ENCODE measurements at regions not wholly inside any gene's neighbourhood (a gene's known extent, or its start where the extent isn't known, plus 50 kb on each side); places are given as distances from the start of the nearest gene placed in this dataset.

- no peaks in the 10 kb centered on the region for H4K20me1 ChIP-seq (ENCODE audit: low read length)
- no peak overlapping the region for H3K4me2 ChIP-seq (ENCODE audit: low read length)
- no peak overlapping the region for H3K27ac ChIP-seq (ENCODE audit: low read length)
- ChIA-PET POLR2A (ENCODE audit: unreplicated experiment) (no interaction called here), CTCF (no interaction called here)
- no peak overlapping the region for H3K9ac ChIP-seq (ENCODE audit: low read length)
- no peaks in the 10 kb centered on the region for H3F3A ChIP-seq (ENCODE audit: low read length, unreplicated experiment)
- no peaks in the 10 kb centered on the region for H3K9me2 ChIP-seq (replicated peaks; ENCODE audit: low read length)
- no peaks in the 10 kb centered on the region for H3K79me2 ChIP-seq (ENCODE audit: low read length)
- no peaks in the 10 kb centered on the region for H3K4me1 ChIP-seq (ENCODE audit: insufficient read depth, low read length)
- intact Hi-C loops (cut with micrococcal nuclease) = no loop called here
- no peaks in the 10 kb centered on the region for H3K9me3 ChIP-seq (ENCODE audit: low read length)
- ATAC-seq = no peak
- H3K4me3 ChIP-seq (ENCODE audit: low read length) = no peak overlapping the region
- H2AFZ ChIP-seq (ENCODE audit: low read length) = no peak overlapping the region
- no peaks in the 10 kb centered on the region for H3K27me3 ChIP-seq (ENCODE audit: low read length)
- no TSS peak for BruUV-seq (replicated peaks)
- no peaks in the 10 kb centered on the region for H3K36me3 ChIP-seq (ENCODE audit: low read depth, low read length)
- no peak for TF ChIP-seq EZH2 (IDR thresholded peaks at IDR 0.05; ENCODE audit: low read length, unreplicated experiment)
- no peak for TF ChIP-seq CTCF (conservative IDR thresholded peaks at IDR 0.05; ENCODE audit: low read depth, low read length)
- no peak for TF ChIP-seq EZH2phosphoT487 (IDR thresholded peaks at IDR 0.05; ENCODE audit: borderline replicate concordance, low read length)
- no peak for DNase-seq
These were observed 543.6 kb upstream of the DAB2 start for GRCh38 chr5:39968381-39968780.

DNA sequence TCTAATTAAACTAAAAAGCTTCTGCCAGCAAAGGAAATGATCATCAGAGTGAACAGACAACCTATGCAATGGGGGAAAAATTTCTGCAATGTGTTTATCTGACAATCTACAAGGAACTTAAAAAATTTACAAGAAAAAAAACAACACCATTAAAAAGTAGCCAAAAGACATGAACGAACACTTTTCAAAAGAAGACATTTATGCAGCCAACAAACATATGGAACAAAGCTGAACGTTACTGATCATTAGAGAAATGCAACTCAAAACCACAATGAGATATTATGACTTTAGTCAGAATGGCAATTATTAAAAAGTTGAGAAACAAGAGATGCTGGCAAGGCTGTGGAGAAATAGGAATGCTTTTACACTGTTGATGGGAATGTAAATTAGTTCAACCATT, 530.4 kb upstream of the DAB2 start:
- no peak for ATAC-seq
- Histone ChIP-seq H3K27me3 (ENCODE audit: low read length) (no peaks in the 10 kb centered on the region), H3K9ac (ENCODE audit: low read length) (no peak overlapping the region), H3K9me3 (ENCODE audit: low read length) (no peaks in the 10 kb centered on the region), H3K27ac (ENCODE audit: low read length) (no peak overlapping the region), H3K4me2 (ENCODE audit: low read length) (no peak overlapping the region), H3F3A (ENCODE audit: low read length, unreplicated experiment) (no peaks in the 10 kb centered on the region), H3K4me3 (ENCODE audit: low read length) (no peak overlapping the region), H3K79me2 (ENCODE audit: low read length) (no peaks in the 10 kb centered on the region), H3K4me1 (ENCODE audit: insufficient read depth, low read length) (no peaks in the 10 kb centered on the region), H3K9me2 (replicated peaks; ENCODE audit: low read length) (no peaks in the 10 kb centered on the region), H3K36me3 (ENCODE audit: low read depth, low read length) (no peaks in the 10 kb centered on the region), H4K20me1 (ENCODE audit: low read length) (no peaks in the 10 kb centered on the region), H2AFZ (ENCODE audit: low read length) (no peak overlapping the region)
- no peak for DNase-seq
- TF ChIP-seq CTCF (conservative IDR thresholded peaks at IDR 0.05; ENCODE audit: low read depth, low read length) (no peak), EZH2phosphoT487 (IDR thresholded peaks at IDR 0.05; ENCODE audit: borderline replicate concordance, low read length) (no peak), EZH2 (IDR thresholded peaks at IDR 0.05; ENCODE audit: low read length, unreplicated experiment) (no peak)
- no TSS peak for BruUV-seq (replicated peaks)
- ChIA-PET POLR2A (ENCODE audit: unreplicated experiment) (no interaction called here), CTCF (no interaction called here)
- intact Hi-C loops (cut with micrococcal nuclease) = no loop called here

GRCh38 chr5:39951070-39951469, 526.3 kb upstream of the DAB2 start:
- Histone ChIP-seq H3K4me2 (ENCODE audit: low read length) (no peak overlapping the region), H3K79me2 (ENCODE audit: low read length) (no peaks in the 10 kb centered on the region), H3F3A (ENCODE audit: low read length, unreplicated experiment) (no peaks in the 10 kb centered on the region), H3K9ac (ENCODE audit: low read length) (no peak overlapping the region), H4K20me1 (ENCODE audit: low read length) (no peaks in the 10 kb centered on the region), H3K27ac (ENCODE audit: low read length) (no peak overlapping the region), H2AFZ (ENCODE audit: low read length) (no peak overlapping the region), H3K9me3 (ENCODE audit: low read length) (no peaks in the 10 kb centered on the region), H3K9me2 (replicated peaks; ENCODE audit: low read length) (no peaks in the 10 kb centered on the region), H3K4me1 (ENCODE audit: insufficient read depth, low read length) (no peaks in the 10 kb centered on the region), H3K36me3 (ENCODE audit: low read depth, low read length) (no peaks in the 10 kb centered on the region), H3K4me3 (ENCODE audit: low read length) (no peak overlapping the region), H3K27me3 (ENCODE audit: low read length) (no peaks in the 10 kb centered on the region)
- TF ChIP-seq CTCF (conservative IDR thresholded peaks at IDR 0.05; ENCODE audit: low read depth, low read length) (no peak), EZH2 (IDR thresholded peaks at IDR 0.05; ENCODE audit: low read length, unreplicated experiment) (no peak), EZH2phosphoT487 (IDR thresholded peaks at IDR 0.05; ENCODE audit: borderline replicate concordance, low read length) (no peak)
- intact Hi-C loops (cut with micrococcal nuclease) = no loop called here
- ChIA-PET CTCF (no interaction called here), POLR2A (ENCODE audit: unreplicated experiment) (interaction anchor here (0.6 kb wide), 2 partner anchors 460 to 738 kb away, joined by 3 to 4 read pairs; no protein-coding TSS in a partner anchor)
- no TSS peak for BruUV-seq (replicated peaks)
- DNase-seq (no peak), ATAC-seq (no peak)
